HG02623 (cell line): ENCODE measurements at regions not wholly inside any gene's neighbourhood (a gene's known extent, or its start where the extent isn't known, plus 50 kb on each side); places are given as distances from the start of the nearest gene placed in this dataset.
A peak's percentile ranks its signal among the peaks of the same experiment; 100 is the strongest.

Source experiments
- ATAC-seq: cut with Tn5 transposase; IDR thresholded peaks from one replicate; pipeline ENCODE4 v1.9.1; 2021; ENCODE audit warnings: moderate library complexity; ENCODE audit not compliant: unreplicated experiment

DNA sequence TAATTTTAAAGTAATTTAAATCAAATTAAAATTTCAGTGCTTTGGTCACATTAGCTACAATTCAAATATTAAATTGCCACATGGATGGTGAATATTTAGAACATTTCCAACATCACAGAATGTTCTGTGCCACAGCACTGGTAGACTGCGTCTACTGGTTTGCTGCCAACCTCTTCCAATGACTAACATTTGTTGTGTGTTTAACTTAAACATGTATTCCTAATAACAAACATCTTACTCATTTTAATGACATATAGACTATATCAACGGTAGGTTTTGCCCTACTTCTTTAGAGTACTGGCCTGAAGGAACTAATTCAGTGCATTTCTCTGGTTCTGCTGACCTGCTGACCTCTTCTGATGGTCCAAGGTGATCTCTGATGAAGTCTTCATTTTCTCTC lies 157.6 kb downstream of the DCK start:
- ATAC-seq = no peak

DNA sequence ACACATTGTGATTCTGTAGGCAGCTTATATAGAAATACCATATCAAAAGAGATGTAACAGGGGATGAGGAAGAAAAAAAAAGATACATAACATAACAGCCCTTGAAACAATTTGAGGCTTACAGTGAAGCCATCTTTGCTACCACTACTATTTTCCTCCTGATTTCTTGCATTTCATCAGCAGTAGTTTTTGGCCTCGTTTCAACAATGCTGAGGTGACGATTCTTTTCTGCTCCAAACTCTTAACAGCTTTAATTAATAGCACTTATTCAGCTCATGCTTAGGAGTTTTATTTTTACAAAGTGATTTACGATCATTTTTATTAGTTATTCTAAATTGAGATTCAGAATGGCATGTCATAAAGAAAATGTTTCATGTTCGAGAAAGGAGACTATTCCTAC lies 163.2 kb downstream of the DCK start:
- ATAC-seq = no peak

DNA sequence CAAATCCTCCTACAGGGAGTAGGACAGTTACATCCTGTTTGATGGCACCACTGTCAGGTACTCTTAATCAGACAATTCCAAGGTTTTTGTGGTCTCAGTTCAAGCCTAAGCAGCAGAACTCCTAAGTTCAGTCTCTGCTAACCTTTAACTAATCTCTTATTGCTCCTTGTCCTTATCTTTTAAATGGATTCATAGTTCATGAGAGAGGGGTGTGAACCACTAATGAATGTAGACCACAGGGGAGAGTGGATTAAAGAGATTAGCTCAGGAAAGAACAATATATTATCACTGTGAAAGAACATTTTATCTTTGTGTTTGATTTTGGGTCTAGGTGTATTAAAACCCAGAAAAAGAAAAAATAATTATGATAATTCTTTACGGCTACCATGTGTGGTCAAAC lies 168.9 kb downstream of the DCK start:
- no peak for ATAC-seq

DNA sequence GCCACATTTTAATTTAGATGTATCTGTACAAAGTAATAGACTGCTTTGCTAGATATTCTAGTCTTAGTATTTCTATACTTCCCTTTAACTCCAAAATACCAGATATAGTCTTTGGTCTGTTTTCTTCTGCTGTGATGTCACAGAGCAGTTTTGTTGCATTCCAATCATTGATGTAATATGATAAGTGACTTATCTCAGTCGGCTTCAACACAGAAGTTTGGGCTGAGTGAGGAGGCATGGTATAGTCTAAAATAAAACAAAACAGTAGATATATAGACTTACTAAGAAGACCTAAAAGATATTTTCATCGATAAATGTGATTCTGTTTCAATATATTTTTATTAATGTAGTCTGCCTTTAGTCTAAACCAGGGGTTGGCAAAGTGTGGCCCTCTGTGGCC lies 169.9 kb downstream of the DCK start:
- ATAC-seq = no peak

DNA sequence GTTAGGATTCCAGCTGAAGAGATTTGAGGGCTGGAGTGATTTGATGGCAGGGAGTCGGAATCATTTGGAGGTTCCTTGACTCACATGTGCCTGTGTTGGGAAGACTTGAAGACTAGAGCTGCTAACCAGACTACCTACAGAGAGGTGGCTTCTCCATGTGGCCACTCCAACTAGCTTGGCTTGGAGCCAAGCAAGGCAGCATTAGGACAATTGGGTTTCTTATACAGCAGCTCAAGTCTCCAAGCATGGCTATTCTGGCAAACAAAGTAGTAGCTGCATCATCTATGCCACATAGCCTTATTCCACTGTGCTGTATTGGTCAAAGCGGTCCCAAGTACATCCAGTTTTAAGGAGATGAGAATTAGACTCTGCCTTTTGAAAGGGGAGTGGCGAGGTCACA lies 171.7 kb upstream of the SLC4A4 start:
- no peak for ATAC-seq

DNA sequence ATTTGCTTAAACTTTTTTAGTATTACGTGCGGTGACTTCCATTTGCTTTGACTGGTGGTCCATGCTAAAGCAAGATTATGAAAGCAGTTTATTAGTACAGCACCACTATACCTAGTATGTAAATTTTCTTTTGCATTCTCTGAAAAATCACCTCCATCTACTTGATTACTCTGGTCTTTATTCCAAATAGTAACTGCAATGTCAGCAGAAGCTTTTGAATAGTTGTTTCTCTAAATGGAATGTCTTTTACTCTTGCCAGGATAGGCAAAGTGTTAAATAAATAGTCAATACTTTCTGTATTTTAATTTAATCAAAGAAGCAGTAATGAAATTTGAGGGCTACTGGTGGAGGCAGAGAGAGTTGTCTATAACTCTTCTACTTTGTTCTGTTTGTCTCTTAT lies 167.2 kb upstream of the SLC4A4 start:
- no peak for ATAC-seq

DNA sequence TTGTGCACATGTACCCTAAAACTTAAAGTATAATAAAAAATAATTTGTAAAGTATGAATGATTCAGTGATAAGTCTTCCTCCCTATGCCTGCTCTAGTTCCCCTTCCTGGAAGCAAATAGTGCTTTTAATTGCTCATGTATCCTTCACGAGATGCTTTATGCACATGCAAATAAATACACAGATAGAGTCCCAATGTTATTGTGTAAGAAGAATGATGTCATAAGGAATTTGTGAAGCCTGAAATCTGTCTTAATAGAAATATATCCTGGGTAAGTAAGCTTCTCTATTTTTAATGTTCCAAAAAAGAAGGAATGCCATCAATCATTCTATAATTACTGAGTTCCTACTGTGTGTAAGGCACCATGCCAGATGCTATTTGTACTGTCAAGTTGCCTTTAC lies 157.5 kb upstream of the SLC4A4 start:
- no peak for ATAC-seq

DNA sequence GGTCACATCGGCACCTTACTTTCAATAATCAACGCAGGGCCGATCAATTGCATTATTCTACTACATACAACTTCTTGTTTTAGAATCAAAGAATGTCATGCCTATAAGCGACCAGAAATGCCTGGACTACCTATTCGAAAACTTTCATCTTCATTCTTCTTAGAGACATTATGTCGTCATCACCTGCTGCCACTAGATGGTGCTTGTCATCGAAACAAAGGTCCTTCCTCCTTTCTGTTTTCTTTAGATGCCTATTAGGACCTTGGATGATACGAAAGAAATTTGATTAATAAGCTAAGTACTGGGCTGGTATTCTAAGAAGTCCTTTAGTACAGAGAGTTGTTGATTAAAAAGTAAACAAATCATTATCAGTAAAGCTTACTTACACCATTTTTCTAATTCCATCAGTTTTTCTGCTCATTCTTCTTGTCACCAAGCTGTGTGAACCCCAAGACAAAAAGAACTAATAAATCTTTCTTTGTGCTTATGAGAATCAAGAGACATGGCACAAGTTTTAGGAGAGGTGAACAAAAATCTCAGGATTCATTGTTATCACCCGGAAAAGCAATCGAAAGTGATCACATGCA lies 154.5 kb upstream of the SLC4A4 start:
- ATAC-seq = peak; percentile 69

DNA sequence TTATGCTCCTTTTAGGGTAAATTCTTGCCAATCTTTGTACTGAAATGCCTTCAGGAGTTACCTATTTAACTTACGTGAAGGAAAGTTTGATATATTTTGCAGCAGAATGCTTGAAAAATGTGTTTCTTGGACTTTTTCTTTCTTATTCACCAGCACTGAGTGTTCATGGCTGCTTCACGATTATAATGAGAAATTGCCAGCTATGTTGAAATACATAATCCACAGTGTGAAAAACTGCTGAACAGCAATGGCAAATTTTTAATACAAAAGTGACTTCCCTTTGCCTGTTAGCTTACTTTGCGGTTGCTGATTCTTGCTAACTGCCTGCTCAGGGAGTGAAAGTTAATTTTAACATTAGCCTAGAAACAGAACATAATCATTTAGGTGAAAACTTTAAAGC lies 153.8 kb upstream of the SLC4A4 start:
- no peak for ATAC-seq

DNA sequence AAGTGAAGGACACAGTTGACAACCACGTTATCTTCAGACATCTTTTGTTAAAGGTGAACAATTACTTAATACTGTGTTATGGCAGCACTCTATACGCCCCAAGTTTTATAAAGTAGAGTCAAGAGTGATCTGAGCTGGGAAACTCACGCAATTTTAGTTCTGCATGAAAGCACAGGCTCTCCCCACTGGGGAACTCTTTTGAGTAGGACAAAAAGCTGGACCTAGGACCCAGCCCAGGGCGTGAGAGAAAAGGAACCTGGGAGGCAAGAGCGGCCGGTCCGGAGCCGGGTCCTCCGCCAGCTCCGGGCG lies 152.6 kb upstream of the SLC4A4 start:
- ATAC-seq = no peak

DNA sequence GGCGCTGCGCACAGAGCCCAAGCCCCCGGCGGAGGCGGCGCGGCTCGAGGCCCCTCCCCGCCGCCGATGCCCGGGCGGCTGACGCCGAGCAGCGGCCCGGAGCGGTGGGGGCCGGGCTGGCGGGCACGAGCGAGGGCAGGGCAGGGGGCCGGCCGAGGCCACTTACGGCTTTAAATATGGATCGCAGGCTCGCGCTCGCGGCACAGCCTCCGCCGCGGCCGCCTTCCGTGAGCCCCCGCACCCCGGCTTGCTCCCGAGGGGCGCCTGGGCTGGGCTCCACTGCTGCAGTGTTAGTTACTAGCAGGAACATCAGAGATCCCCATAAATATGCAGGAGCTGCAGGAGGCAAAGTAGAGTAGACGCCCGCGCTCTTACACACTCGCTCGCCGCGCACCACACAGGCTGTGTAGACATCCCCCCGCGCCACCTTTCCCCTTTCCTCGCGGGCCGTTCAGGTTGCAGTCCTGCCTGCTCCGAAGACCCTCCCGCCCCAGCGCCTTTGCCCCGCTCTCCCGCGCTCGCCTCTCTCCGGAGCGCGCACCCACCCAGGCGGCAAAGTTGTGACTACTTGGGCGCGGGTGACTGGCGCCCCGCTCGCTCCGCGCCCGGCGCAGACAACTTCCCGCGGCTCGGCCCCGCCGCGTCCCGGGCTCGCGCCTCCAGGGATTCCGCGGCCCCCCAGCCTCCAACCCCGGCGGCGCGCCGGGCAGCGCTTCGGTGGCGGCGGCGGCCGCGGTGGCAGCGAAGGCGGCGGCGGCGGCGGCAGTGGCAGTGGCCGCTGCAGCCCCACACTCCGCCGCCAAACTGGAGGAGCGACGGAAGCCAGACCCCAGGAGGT lies 152.0 kb upstream of the SLC4A4 start:
- no peak for ATAC-seq

DNA sequence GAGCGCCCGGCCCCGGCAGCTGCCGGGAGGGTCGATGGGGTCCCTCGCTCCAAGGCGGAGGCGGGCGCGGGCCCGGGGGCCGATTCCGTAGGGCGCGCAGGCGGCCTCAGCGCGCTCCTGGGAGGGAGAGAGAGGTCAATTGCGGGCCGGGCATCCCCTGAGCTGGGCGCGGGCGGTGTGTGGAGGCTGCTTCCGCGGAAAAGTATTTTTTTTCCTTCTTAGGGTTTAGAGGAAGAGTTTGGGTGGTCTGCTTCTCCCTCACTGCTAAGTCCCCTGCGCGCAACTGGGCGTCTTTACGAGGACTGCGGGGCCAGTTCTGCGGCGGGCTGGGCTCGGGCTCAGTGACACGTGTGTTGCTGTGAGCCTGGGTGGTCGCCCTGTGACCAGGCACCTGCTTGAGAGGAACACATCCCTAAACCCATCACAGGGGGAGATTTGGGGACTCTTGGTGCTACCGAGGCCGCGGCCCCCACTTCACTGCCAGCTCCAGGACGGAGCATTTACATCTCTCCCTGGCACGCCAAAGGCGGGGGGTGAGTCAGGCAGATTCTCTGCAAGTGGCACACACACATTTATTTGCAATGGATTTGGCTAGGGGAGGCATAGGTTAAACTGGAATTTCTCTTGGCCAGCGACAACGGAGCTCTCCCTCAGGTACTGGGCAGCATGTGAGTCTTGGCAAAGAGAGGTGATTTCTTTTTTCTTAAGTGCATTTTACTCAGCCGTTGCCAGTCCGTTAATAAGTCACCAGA lies 151.2 kb upstream of the SLC4A4 start:
- ATAC-seq = no peak

DNA sequence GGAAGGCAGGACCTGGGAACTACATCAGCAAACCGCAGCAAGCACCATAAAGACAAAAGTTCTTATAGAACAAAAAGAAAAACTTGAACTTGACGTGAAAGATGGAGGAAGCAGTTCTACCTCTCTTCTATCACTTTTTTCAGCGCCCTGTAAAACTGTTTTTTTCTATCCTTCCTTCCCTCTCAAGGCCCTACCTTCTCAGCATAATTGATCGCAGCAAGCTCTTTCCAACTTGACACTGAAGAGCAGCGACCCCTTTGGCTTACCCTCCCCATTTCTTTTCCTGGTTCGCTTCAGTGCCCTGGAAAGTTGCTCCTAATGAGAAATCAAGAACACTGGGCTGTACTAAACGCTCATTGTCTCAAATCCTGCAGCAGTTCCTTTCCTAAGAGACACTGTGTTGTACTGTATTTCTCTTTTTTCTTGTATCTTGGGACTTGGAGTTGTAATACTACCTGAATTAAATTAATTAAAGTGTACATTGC lies 150.6 kb upstream of the SLC4A4 start:
- ATAC-seq = no peak

DNA sequence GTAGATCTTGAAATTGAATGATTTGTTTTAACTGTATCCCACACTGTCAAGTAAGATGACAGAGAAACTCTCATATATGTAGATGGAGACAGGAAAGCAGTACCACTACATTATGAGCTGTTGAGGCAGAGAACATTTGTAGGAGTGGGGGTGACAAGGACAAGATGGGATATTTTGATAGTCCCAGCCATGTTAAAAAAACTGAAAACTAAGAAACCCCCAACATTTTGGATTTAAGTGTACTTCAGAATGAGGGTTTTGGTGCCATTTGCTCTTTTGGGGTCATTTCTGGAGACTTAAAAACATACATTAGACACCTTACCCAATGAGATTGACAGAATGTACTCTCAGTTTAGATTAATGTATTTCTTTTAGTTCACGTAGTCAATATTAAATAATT lies 149.9 kb upstream of the SLC4A4 start:
- no peak for ATAC-seq

DNA sequence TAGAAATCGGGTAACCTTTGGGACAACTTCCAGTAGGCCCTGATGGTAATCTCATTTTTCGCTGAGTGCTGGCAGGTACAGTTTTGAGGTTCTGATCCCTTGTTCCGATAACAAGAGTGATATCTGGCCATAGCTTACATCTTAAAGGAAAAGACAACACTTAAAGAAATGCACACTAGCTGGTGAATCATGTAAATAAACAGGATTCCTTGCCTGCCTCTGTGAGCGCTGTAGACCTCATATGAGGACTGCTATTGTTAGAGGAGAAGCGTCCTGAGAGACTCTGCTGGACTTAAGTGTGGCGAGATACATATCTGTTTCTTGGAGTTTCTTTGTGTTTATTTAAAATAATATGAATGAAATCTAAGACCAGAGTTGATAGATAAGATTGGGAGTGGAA lies 149.3 kb upstream of the SLC4A4 start:
- ATAC-seq = no peak

DNA sequence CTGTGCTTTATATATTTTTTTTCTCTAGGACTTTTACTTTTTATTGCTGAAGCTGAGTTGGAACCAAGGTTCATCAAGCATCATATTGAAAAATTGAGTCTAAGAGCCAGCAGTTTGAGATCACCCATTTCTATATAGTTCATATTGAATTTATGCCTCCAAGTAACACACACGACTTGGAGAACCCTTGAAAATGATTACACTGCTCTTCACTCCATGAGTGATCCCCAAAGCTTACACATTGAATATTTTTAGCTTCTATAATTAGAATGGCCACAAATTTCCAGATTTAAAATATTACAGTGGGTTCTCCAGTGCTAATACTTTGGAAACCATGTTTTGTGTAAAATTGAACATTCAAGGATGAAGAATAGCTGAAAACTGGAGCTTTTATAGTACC lies 144.4 kb upstream of the SLC4A4 start:
- ATAC-seq = no peak

DNA sequence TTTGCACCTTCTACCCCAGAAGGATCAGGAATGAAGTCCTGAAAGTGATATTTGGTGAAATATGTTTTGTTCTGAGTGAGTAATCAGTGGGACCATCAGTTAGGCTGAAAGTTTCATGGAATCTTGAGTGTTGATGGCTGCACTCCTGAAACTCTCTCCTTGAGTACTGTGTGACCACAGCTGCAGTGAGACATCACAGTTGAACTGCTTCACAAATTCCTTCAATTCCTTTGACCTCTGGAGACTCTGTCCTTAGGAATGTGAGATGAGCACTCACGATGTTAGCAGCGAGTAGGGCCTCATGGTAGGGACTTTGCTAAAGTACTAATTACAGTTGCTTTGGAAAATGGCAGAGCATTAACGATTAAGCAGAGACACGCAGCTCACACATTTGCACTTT lies 142.9 kb upstream of the SLC4A4 start:
- no peak for ATAC-seq

DNA sequence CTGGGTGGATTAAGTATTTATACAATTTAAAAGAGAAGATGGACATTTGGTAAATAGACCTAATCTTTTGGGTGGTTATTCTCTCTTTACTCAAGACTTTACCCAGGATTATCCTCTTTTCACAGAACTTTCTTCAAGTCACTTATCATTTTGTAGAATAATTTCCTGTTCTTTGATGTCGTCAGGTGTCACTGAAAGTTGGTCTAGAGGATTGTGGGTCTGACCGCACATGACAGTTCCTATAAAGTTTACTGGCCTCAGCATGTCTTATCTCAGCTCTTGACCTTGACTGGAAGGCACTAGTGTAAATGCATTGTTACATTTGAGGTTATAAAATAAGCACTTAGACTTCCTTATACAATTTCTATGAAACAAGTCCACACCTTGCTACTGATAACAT lies 139.9 kb upstream of the SLC4A4 start:
- ATAC-seq = no peak

DNA sequence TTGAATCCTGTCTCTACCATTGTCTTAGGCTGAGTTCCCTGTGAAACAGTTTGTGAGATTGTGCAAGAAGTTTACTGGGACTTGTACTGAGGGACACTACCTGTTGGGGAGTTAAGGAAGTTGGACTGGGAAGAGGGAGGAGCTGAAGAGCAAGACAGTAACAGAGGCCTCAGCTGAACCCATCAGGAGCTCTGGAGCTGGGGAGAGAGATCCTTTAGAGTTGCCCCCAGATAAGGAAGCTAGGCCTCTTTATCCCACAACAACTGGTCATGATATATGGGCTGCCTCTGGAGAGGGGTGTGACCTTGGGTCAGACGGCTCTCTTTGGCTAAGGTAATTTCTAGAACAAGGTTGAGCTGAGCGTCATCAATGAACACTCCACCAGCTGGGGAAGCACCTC lies 137.8 kb upstream of the SLC4A4 start:
- no peak for ATAC-seq

DNA sequence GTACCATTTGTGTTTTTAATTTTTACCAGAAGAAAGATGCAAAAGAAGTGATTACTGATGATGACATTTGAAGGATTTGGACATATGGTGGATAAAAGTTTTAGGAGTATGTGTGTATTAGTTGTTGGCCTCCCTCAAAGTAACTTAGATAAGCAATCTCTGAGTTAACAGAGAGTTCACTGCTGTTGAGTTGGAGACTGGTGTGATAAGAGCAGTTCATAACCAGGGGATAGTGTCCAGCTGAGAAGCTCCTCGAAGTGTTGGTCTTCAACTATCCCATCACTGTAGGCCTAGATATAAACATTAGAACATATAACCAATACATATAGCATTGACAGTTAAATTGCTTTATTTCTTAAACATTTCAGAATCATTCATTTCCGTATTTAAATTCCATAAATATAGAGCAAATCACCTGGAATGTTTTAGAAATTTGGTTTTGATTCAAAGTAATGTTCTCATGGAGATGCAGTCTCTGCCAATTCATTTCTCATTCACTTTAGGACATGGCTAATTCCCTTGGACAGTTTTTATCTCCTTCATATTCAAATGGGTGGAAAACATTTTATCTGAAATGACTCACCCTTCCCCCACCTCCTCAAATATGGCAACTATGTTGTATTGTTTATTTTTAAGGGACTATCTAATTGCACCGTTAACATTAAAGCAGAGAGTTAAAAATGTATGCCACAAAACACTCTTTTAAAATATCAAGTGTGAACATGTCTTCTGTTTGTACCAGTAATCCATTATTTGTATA lies 136.8 kb upstream of the SLC4A4 start:
- no peak for ATAC-seq

DNA sequence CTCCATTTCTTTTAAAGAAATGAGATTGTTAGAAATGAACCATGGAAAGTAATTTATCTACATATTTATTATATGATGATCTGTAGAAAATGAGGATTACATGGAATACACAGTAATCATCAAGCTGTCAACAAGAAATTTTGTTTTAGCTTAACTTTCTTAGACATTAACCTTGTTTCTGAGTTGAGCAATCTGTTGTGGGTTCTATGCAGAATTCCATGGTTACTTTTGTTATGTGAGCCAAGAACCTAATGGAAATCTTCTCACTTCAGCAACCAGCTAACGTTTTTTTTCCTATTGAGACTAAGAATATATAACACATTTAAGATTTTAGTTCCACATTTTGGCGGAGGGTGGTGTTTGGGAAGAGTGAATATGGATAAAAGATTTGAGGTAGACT lies 136.1 kb upstream of the SLC4A4 start:
- no peak for ATAC-seq
